Endodermal cell (in vitro differentiated cells): ENCODE measurements at regions not wholly inside any gene's neighbourhood (a gene's known extent, or its start where the extent isn't known, plus 50 kb on each side); places are given as distances from the start of the nearest gene placed in this dataset.

Experiments used
- DNase-seq: peaks from one replicate; pipeline ENCODE4 v3.0.0-alpha.2; 2017
- H3K27ac ChIP-seq: 2 replicates; pipeline ENCODE4 v1.5.1; 2013; ENCODE audit warnings: mild to moderate bottlenecking, low read depth, low read length, moderate library complexity
- H3K27me3 ChIP-seq: 2 replicates; pipeline ENCODE4 v1.6.1; 2013; ENCODE audit warnings: mild to moderate bottlenecking, low read length, moderate library complexity; ENCODE audit not compliant: insufficient read depth, control insufficient read depth, poor library complexity, severe bottlenecking
- H3K36me3 ChIP-seq: 2 replicates; pipeline ENCODE4 v1.7.0; 2013; ENCODE audit warnings: mild to moderate bottlenecking, low read length, moderate library complexity; ENCODE audit not compliant: control insufficient read depth, insufficient read depth
- H3K4me1 ChIP-seq: one replicate; pipeline ENCODE4 v1.7.0; 2013; ENCODE audit warnings: low read length; ENCODE audit not compliant: control insufficient read depth, insufficient read depth
- H3K4me3 ChIP-seq: 2 replicates; pipeline ENCODE4 v1.5.1; 2013; ENCODE audit warnings: mild to moderate bottlenecking, low read length, moderate library complexity
- H3K9ac ChIP-seq: 2 replicates; pipeline ENCODE4 v1.6.1; 2013; ENCODE audit warnings: mild to moderate bottlenecking, low read length, moderate library complexity; ENCODE audit not compliant: poor library complexity, severe bottlenecking; ENCODE audit errors: extremely low read depth
- H3K9me3 ChIP-seq: 2 replicates; pipeline ENCODE4 v1.6.1; 2013; ENCODE audit warnings: mild to moderate bottlenecking, low read length, moderate library complexity; ENCODE audit not compliant: control insufficient read depth
- H3K27ac Mint-ChIP-seq: 2 replicates; pipeline ENCODE4 v1.8.0; 2020; ENCODE audit warnings: mixed read lengths
- H3K27me3 Mint-ChIP-seq: 2 replicates; pipeline ENCODE4 v1.8.0; 2021; ENCODE audit warnings: mild to moderate bottlenecking, mixed read lengths; ENCODE audit not compliant: insufficient read depth
- H3K36me3 Mint-ChIP-seq: 2 replicates; pipeline ENCODE4 v1.8.0; 2020; ENCODE audit warnings: low read depth, mixed read lengths
- H3K4me1 Mint-ChIP-seq: 2 replicates; pipeline ENCODE4 v1.8.0; 2020; ENCODE audit warnings: mixed read lengths
- H3K4me3 Mint-ChIP-seq: 2 replicates; pipeline ENCODE4 v1.8.0; 2020; ENCODE audit warnings: mild to moderate bottlenecking, moderate library complexity, mixed read lengths
- H3K9me3 Mint-ChIP-seq: 2 replicates; pipeline ENCODE4 v1.8.0; 2020; ENCODE audit warnings: mild to moderate bottlenecking, mixed read lengths
- WGBS, 2 experiments: methylation state at CpG; one replicate each; pipeline versions ENCODE4 v1.1.5 to v1.1.7; 2013; ENCODE audit warnings: missing lambda C conversion rate in 2 of 2, mixed read lengths in 1 of 2; ENCODE audit not compliant: insufficient coverage in 1 of 2, insufficient read length in 1 of 2; 5-methylcytosine and 5-hydroxymethylcytosine counted together
- TF ChIP-seq, protein P1 (sequence below): fragments of 200-600 bp; sonication (generic); conservative IDR thresholded peaks from 2 replicates; pipeline ENCODE4 v1.5.0; 2021; ENCODE audit warnings: antibody characterized with exemption, mild to moderate bottlenecking

DNA sequence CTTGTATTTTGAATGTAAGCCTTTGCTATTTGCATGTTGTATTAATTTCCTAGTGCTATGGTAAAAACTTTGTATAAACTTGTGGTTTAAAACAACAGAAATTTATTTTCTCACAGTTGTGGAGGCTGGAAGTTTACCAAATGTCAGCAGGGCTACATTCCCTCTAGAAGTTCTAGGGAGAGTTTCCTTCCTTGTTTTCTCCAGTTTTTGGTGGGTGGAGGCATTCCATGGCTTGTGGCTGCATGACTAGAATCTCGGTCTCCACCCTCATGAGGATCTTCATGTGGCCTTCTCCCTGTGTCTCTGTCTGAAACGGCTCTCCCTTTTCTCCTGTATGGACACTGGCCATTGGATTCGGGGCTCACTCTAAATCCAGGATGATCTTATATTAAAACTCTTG lies 482.2 kb upstream of the GOT2 start:
- H3K27me3 Mint-ChIP-seq, result no peaks in the 10 kb centered on the region
- DNase-seq, result no peak
- no peaks in the 10 kb centered on the region for H3K36me3 Mint-ChIP-seq
- Histone ChIP-seq H3K4me3 (no peak overlapping the region), H3K36me3 (no peaks in the 10 kb centered on the region), H3K27me3 (no peaks in the 10 kb centered on the region), H3K9me3 (peaks cover 6% of the 10 kb centered on the region), H3K9ac (no peak overlapping the region), H3K27ac (no peak overlapping the region), H3K4me1 (peaks cover under 1% of the 10 kb centered on the region)
- WGBS, 2 experiments, result 92 to 93% methylated on average over 2 to 3 of the region's 3 CpGs
- H3K27ac Mint-ChIP-seq, result no peak overlapping the region
- H3K4me3 Mint-ChIP-seq, result no peak overlapping the region
- peaks cover 19% of the 10 kb centered on the region for H3K4me1 Mint-ChIP-seq
- H3K9me3 Mint-ChIP-seq, result peaks cover 10% of the 10 kb centered on the region
- TF ChIP-seq, protein P1, sequence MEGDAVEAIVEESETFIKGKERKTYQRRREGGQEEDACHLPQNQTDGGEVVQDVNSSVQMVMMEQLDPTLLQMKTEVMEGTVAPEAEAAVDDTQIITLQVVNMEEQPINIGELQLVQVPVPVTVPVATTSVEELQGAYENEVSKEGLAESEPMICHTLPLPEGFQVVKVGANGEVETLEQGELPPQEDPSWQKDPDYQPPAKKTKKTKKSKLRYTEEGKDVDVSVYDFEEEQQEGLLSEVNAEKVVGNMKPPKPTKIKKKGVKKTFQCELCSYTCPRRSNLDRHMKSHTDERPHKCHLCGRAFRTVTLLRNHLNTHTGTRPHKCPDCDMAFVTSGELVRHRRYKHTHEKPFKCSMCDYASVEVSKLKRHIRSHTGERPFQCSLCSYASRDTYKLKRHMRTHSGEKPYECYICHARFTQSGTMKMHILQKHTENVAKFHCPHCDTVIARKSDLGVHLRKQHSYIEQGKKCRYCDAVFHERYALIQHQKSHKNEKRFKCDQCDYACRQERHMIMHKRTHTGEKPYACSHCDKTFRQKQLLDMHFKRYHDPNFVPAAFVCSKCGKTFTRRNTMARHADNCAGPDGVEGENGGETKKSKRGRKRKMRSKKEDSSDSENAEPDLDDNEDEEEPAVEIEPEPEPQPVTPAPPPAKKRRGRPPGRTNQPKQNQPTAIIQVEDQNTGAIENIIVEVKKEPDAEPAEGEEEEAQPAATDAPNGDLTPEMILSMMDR, result no peak

DNA sequence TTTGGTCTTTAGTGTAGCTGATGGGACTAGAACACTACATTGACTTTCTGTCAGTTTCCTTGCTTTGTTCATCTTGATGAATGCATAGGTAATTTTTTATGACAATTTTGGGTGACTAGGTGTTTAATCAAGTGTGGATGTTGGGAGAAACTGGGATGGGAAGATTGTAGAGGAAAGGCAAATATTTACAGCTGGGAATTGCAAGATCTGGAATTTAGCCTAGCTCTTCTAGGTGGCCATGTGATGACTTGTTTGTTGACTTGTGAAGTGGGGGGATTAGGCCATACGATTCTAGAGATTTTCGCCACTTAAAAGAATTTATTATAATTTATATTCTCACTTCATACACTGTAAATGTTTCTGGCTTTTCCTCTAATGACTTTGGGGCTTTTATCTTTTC lies 480.3 kb upstream of the GOT2 start:
- no peaks in the 10 kb centered on the region for H3K36me3 Mint-ChIP-seq
- no peak overlapping the region for H3K27ac ChIP-seq
- WGBS, 2 experiments, result no CpG with 5 or more reads among the region's 2 CpGs
- peaks cover 6% of the 10 kb centered on the region for H3K9me3 ChIP-seq
- TF ChIP-seq, protein P1, result no peak
- no peak overlapping the region for H3K9ac ChIP-seq
- H3K4me3 ChIP-seq, result no peak overlapping the region
- H3K9me3 Mint-ChIP-seq, result peaks cover 10% of the 10 kb centered on the region
- peaks cover 9% of the 10 kb centered on the region for H3K4me1 ChIP-seq
- H3K4me1 Mint-ChIP-seq, result peaks cover 32% of the 10 kb centered on the region
- H3K4me3 Mint-ChIP-seq, result no peak overlapping the region
- no peaks in the 10 kb centered on the region for H3K36me3 ChIP-seq
- no peak overlapping the region for H3K27ac Mint-ChIP-seq
- H3K27me3 Mint-ChIP-seq, result no peaks in the 10 kb centered on the region
- H3K27me3 ChIP-seq, result no peaks in the 10 kb centered on the region
- DNase-seq, result no peak

- Mint-ChIP-seq H3K36me3 (no peaks in the 10 kb centered on the region), H3K27ac (no peak overlapping the region), H3K27me3 (no peaks in the 10 kb centered on the region), H3K9me3 (peaks cover 11% of the 10 kb centered on the region), H3K4me3 (no peak overlapping the region), H3K4me1 (peaks cover 35% of the 10 kb centered on the region)
- H3K9me3 ChIP-seq, result peaks cover 6% of the 10 kb centered on the region
- no peak overlapping the region for H3K4me3 ChIP-seq
- TF ChIP-seq, protein P1, result no peak
- DNase-seq, result no peak
- H3K9ac ChIP-seq, result no peak overlapping the region
- H3K27me3 ChIP-seq, result no peaks in the 10 kb centered on the region
- no peaks in the 10 kb centered on the region for H3K36me3 ChIP-seq
- peaks cover 9% of the 10 kb centered on the region for H3K4me1 ChIP-seq
- 91 to 92% methylated on average over 1 of the region's 1 CpG for WGBS, 2 experiments
- no peak overlapping the region for H3K27ac ChIP-seq
These were observed 479.8 kb upstream of the GOT2 start for GRCh38 chr16:59213952-59214351.
